GM19395 (cell line): ENCODE measurements at regions not wholly inside any gene's neighbourhood (a gene's known extent, or its start where the extent isn't known, plus 50 kb on each side); places are given as distances from the start of the nearest gene placed in this dataset.

Experiments used
- ATAC-seq: cut with Tn5 transposase; IDR thresholded peaks from one replicate; pipeline ENCODE4 v1.9.1; 2021; ENCODE audit warnings: mild to moderate bottlenecking, moderate library complexity; ENCODE audit not compliant: unreplicated experiment

DNA sequence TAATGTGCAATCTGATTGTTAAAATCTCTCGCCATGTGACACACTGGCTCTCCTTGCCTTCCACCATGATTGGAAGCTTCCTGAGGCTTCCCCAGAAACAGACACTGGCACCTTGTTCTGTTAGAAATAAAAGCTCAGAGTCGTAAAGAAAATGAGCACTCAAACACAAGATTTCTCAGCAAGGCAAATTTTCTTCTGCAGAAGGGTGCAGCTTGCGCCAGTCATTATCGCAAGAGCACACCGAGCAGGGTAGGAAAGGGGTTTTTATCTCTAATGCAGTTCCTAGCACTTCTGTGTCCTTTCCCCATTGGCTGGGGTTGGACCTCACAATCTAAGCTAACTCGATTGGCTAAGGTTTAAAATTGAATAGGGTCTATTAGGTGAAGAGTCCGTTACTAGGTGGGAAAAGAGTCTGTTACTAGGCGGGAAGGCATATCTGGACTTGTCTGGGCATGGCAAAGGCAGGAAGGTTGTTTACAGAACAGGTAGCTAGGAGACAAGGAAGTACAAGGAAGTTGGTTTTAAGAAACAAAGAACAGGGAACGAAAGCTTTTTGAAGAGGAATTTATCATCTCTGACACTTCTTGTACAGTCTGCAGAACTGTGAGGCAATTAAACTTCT is 62.6 kb upstream of the BICD1 start:
- no peak for ATAC-seq

DNA sequence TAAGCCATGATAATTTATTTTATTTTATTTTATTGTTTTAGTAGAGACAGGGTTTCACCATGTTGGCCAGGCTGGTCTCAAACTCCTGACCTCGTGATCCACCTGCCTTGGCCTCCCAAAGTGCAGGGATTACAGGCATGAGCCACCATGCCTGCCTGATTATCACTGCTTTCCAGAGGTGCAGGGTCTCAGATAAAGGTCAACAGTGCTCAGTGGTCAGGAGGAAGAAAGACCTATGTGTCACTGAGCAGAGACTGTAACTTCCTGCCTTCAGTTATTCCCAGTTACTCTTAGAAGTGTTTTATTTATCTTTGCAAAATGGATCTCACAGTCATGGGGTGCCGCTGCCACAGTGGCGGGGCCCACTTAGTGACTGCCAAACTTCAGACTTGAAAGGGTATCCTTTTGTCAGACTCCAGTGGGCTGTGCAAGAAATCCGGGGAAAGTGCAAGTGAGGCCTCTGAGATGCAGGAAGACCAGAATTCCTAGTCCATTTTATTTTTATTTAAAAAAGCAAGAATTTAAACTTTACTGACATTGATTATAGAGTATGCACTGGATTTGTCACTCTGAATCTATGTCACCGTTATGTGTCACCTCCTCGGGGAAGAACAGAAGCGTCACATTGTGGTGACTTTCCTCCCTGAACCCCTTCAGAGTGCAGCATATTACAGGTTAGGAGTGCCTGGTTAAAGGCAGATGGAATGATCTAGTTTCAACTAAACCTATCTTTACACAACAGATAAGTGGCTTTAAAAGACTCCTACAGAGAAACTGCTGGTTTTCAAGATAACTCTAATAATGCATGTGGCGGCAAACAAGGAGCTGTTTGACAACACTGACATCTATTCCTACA is 59.1 kb upstream of the BICD1 start:
- no peak for ATAC-seq

DNA sequence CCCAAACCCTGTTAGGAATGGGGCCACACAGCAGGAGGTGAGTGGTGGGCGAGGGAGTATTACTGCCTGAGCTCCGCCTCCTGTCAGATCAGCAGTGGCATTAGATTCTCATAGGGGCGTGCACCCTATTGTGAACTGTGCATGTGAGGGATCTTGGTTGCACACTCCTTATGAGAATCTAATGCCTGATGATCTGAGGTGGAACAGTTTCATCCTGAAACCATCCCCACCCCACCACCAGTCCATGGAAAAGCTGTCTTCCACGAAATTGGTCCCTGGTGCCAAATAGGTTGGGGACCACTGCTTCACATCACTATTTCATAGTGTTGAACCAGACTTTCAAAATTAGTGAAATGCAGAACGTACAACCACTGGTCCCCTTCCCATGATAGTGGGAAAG is 57.9 kb upstream of the BICD1 start:
- ATAC-seq = no peak

DNA sequence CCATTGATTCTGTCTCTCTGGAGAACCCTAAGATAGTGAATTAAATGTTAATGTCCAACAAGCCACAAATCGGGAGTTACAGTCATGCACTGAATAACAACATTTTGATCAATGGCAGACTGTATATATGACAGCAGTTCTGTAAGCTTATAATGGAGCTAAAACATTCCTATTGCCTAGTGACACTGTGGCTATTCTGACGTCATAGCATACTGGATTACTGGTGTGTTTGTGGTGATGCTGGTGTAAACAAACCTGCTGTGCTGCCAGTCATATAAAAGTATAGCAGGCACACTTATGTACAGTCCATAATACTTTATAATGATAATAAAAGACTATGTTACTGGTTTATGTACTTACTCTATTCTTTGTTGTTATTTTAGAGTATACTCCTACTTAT is 56.7 kb upstream of the BICD1 start:
- ATAC-seq = no peak

DNA sequence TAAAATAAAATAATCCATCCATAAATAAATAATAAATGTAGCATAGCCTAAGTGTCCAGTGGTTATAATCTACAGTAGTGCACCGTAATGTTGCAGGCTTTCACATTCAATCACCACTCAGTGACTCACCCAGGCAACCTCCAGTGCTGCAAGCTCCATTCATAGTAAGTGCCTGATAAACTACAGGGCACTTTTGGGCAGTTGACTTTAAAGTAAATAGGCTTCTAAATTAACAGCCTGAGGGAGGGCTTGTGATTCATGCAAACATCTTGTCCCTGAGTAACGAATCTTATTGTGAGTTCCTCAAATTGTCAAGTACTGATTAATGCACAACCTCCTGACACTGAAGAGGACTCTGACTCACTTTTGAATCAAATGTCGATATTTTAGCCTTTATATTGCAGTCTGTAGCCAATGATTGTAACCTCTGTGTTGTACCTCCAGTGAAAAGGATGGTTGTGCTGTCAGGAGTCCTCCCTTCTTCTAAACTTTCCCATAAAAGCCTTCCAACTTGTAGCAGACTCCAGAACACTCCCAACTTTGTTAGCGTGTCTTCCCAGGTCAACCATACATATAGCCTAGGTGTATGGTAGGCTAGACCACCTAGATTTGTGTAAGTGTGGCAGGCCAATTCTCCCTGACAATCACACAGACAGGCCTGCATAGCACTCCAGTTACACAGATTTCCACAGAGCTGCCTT is 55.0 kb upstream of the BICD1 start:
- no peak for ATAC-seq

DNA sequence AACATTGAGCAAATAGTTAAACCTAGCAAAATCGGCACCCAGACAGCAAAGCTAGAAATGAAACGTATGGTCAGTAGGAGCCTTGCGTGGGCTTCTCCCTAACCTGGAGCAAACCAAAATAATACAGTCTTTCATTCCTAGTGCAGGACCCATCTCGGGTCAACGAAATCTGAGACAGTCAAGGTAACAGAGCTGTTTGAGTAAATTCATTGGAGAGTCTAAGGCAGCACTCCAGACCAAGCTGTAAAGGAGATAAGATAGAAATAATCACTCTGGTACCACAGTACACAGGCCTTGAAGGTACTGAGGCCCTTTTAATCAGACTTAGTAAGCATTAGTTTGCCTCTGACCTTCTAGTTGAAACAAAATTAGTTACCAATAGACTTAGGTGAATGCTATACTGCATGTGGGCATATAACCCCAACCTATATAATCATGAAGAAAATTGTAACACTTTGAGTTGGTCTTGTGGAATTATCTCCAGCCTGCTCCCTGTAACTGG is 54.4 kb upstream of the BICD1 start:
- no peak for ATAC-seq

DNA sequence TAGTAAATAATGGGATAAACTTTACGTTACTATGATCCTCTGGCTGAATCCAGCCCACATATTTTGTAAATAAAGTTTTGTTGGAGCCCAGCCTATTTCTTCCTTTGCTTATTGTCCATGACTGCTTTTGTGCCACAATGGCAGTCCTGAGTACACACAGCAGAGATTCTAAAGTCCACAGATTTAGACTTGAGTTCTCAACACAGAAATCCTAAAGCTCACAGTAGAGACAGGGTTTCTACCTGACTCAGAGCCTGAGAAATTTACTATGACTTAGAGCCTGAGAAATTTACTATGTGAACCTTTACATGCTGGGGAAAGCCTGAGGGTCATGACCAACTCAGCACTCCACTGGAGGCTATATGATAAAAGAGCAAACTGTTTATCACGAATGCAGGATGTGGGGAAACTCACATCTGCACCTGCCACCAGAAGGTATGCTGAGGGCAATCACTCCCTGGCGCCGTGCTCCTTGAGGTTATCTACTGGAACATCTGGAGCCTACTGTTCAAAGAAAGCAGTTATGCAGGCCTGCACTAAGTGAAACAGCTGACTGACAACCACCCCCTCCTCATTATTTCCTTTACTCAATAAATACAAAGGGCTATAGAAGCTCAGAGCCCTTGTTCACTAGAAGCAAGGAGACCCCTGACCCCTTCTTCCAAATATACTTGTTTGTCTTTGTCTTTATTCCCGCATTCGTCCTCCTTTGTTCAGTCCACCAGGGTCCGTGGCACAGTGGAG is 52.6 kb upstream of the BICD1 start:
- no peak for ATAC-seq
